H9 (cell line): ENCODE measurements at regions not wholly inside any gene's neighbourhood (a gene's known extent, or its start where the extent isn't known, plus 50 kb on each side); places are given as distances from the start of the nearest gene placed in this dataset.

ENCODE experiments used
- DNase-seq: peaks from one replicate; pipeline ENCODE4 v3.0.0-alpha.2; 2017
- H2AFZ ChIP-seq: one replicate; pipeline ENCODE4 v1.6.1; 2013; ENCODE audit warnings: mild to moderate bottlenecking, low read length, control low read depth, moderate library complexity
- H2AK5ac ChIP-seq: 2 replicates; pipeline ENCODE4 v1.6.1; 2013; ENCODE audit warnings: low read length, control low read depth, mixed read lengths; ENCODE audit not compliant: insufficient read length
- H2BK120ac ChIP-seq: one replicate; pipeline ENCODE4 v1.6.1; 2013; ENCODE audit warnings: low read depth, mild to moderate bottlenecking, low read length, control low read depth, inconsistent platforms; ENCODE audit not compliant: poor library complexity, severe bottlenecking
- H2BK12ac ChIP-seq: 2 replicates; pipeline ENCODE4 v1.6.1; 2013; ENCODE audit warnings: low read length, control low read depth, mixed read lengths, low read depth; ENCODE audit not compliant: insufficient read length
- H2BK15ac ChIP-seq: 2 replicates; pipeline ENCODE4 v1.6.1; 2013; ENCODE audit warnings: low read depth, low read length, control low read depth
- H2BK20ac ChIP-seq: one replicate; pipeline ENCODE4 v1.6.1; 2013; ENCODE audit warnings: low read depth, mild to moderate bottlenecking, low read length, control low read depth, inconsistent platforms; ENCODE audit not compliant: poor library complexity, severe bottlenecking
- H2BK5ac ChIP-seq: 2 replicates; pipeline ENCODE4 v1.6.1; 2013; ENCODE audit warnings: low read length, control low read depth, mixed read lengths; ENCODE audit not compliant: insufficient read length
- H3K14ac ChIP-seq: 2 replicates; pipeline ENCODE4 v1.6.1; 2013; ENCODE audit warnings: low read length, control low read depth; ENCODE audit not compliant: insufficient read depth
- H3K18ac ChIP-seq: 2 replicates; pipeline ENCODE4 v1.6.1; 2013; ENCODE audit warnings: low read depth, mild to moderate bottlenecking, mixed read lengths, low read length, control low read depth; ENCODE audit not compliant: insufficient read length
- H3K23ac ChIP-seq: 2 replicates; pipeline ENCODE4 v1.6.1; 2013; ENCODE audit warnings: low read length, control low read depth, mixed read lengths, low read depth; ENCODE audit not compliant: insufficient read length
- H3K23me2 ChIP-seq: 2 replicates; pipeline ENCODE4 v1.6.1; 2013; ENCODE audit warnings: low read depth, mild to moderate bottlenecking, mixed read lengths, low read length, control low read depth; ENCODE audit not compliant: insufficient read length, poor library complexity, severe bottlenecking
- H3K27ac ChIP-seq: 2 replicates; pipeline ENCODE4 v1.5.1; 2013; ENCODE audit warnings: low read length, control low read depth, mixed read lengths, low read depth; ENCODE audit not compliant: insufficient read length
- H3K27me3 ChIP-seq: 2 replicates; pipeline ENCODE4 v1.6.1; 2013; ENCODE audit warnings: low read length, control low read depth, inconsistent platforms; ENCODE audit not compliant: insufficient read depth
- H3K4ac ChIP-seq: 2 replicates; pipeline ENCODE4 v1.6.1; 2013; ENCODE audit warnings: low read depth, mild to moderate bottlenecking, control low read depth, inconsistent platforms, low read length, moderate library complexity
- H3K4me1 ChIP-seq: 2 replicates; pipeline ENCODE4 v1.6.1; 2013; ENCODE audit warnings: low read length, control low read depth, inconsistent platforms; ENCODE audit not compliant: insufficient read depth
- H3K4me2 ChIP-seq: 2 replicates; pipeline ENCODE4 v1.6.1; 2013; ENCODE audit warnings: low read length, control low read depth, mixed read lengths; ENCODE audit not compliant: insufficient read length, insufficient read depth
- H3K56ac ChIP-seq: 2 replicates; pipeline ENCODE4 v1.6.1; 2013; ENCODE audit warnings: low read depth, mild to moderate bottlenecking, mixed read lengths, low read length, control low read depth; ENCODE audit not compliant: insufficient read length
- H3K79me1 ChIP-seq: 2 replicates; pipeline ENCODE4 v1.6.1; 2013; ENCODE audit warnings: low read depth, mild to moderate bottlenecking, moderate library complexity, low read length, control low read depth, inconsistent platforms; ENCODE audit not compliant: insufficient read depth, poor library complexity, severe bottlenecking
- H3K79me2 ChIP-seq: 2 replicates; pipeline ENCODE4 v1.6.1; 2013; ENCODE audit warnings: low read length, control low read depth, inconsistent platforms; ENCODE audit not compliant: insufficient read depth
- H3K9ac ChIP-seq: 2 replicates; pipeline ENCODE4 v1.6.1; 2013; ENCODE audit warnings: low read length, control low read depth, mixed read lengths; ENCODE audit not compliant: insufficient read length; ENCODE audit errors: extremely low read depth
- H3K9me3 ChIP-seq: one replicate; pipeline ENCODE4 v1.6.1; 2013; ENCODE audit warnings: low read depth, low read length, inconsistent platforms; ENCODE audit not compliant: control insufficient read depth
- H3T11ph ChIP-seq: one replicate; pipeline ENCODE4 v1.6.1; 2013; ENCODE audit warnings: mild to moderate bottlenecking, low read length, control low read depth, inconsistent platforms
- H4K20me1 ChIP-seq: one replicate; pipeline ENCODE4 v1.6.1; 2013; ENCODE audit not compliant: control insufficient read depth, insufficient read length, insufficient read depth
- H4K5ac ChIP-seq: 2 replicates; pipeline ENCODE4 v1.6.1; 2013; ENCODE audit warnings: low read depth, mild to moderate bottlenecking, mixed read lengths, low read length, control low read depth; ENCODE audit not compliant: insufficient read length
- H4K8ac ChIP-seq: replicated peaks from 2 replicates; pipeline ENCODE4 v1.6.1; 2013; ENCODE audit warnings: low read length, control low read depth, mixed read lengths, low read depth; ENCODE audit not compliant: insufficient read length
- H4K91ac ChIP-seq: 2 replicates; pipeline ENCODE4 v1.6.1; 2013; ENCODE audit warnings: low read depth, mild to moderate bottlenecking, moderate library complexity, mixed read lengths, low read length, control low read depth; ENCODE audit not compliant: insufficient read length
- H3K27ac Mint-ChIP-seq, 3 experiments: 2 replicates in 2 of 3; 3 replicates in 1 of 3; pipeline ENCODE4 v1.8.0; 2020 to 2021; ENCODE audit warnings: mixed read lengths in 3 of 3, mild to moderate bottlenecking in 1 of 3, moderate library complexity in 1 of 3
- H3K27me3 Mint-ChIP-seq: 2 replicates; pipeline ENCODE4 v1.8.0; 2021; ENCODE audit warnings: low read depth, mild to moderate bottlenecking, moderate library complexity, mixed read lengths
- H3K36me3 Mint-ChIP-seq, 3 experiments: 2 replicates in 2 of 3; 3 replicates in 1 of 3; pipeline ENCODE4 v1.8.0; 2020 to 2021; ENCODE audit warnings: low read depth in 3 of 3, mixed read lengths in 3 of 3; ENCODE audit not compliant: insufficient read depth in 1 of 3
- H3K4me1 Mint-ChIP-seq, 2 experiments: 2 replicates each; pipeline ENCODE4 v1.8.0; 2020; ENCODE audit warnings: mixed read lengths in 2 of 2
- H3K4me3 Mint-ChIP-seq, 2 experiments: 2 replicates in 1 of 2; 3 replicates in 1 of 2; pipeline ENCODE4 v1.8.0; 2020 to 2021; ENCODE audit warnings: mild to moderate bottlenecking in 2 of 2, mixed read lengths in 2 of 2, moderate library complexity in 1 of 2
- H3K9me3 Mint-ChIP-seq, 2 experiments: 2 replicates in 1 of 2; 3 replicates in 1 of 2; pipeline ENCODE4 v1.8.0; 2020; ENCODE audit warnings: mild to moderate bottlenecking in 2 of 2, mixed read lengths in 2 of 2, moderate library complexity in 1 of 2
- TF ChIP-seq, protein P1 (sequence below): fragments of 200-600 bp; sonication (generic); conservative IDR thresholded peaks from 3 replicates; pipeline ENCODE4 v1.8.0; 2021; ENCODE audit warnings: antibody characterized with exemption, mild to moderate bottlenecking

DNA sequence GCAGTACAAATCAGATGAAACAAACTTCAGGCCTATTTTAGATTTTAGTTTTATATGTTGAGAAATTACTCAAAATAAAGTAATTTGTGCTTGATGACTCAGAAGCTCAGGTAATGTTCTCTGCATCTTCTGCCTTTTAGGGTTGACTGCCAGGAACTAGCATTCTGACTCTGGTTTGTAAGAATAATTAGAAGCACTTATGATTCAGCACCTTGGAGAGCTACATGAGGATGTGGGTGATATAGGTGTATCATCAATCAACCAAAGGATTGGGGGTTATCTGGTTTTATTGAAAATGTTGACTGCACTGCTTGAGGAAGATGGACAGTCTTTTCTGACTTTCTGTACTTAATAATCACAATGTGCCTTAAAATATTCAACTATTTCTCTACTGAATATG lies 118.7 kb upstream of the SGCD start:
- H3K27ac Mint-ChIP-seq = no peak overlapping the region
- TF ChIP-seq, protein P1, sequence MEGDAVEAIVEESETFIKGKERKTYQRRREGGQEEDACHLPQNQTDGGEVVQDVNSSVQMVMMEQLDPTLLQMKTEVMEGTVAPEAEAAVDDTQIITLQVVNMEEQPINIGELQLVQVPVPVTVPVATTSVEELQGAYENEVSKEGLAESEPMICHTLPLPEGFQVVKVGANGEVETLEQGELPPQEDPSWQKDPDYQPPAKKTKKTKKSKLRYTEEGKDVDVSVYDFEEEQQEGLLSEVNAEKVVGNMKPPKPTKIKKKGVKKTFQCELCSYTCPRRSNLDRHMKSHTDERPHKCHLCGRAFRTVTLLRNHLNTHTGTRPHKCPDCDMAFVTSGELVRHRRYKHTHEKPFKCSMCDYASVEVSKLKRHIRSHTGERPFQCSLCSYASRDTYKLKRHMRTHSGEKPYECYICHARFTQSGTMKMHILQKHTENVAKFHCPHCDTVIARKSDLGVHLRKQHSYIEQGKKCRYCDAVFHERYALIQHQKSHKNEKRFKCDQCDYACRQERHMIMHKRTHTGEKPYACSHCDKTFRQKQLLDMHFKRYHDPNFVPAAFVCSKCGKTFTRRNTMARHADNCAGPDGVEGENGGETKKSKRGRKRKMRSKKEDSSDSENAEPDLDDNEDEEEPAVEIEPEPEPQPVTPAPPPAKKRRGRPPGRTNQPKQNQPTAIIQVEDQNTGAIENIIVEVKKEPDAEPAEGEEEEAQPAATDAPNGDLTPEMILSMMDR = no peak
- Histone ChIP-seq H3K4ac (no peak overlapping the region), H2AFZ (no peak overlapping the region), H2BK5ac (no peak overlapping the region), H2BK20ac (no peak overlapping the region), H3K23ac (no peak overlapping the region), H3K23me2 (no peaks in the 10 kb centered on the region), H3K79me2 (no peaks in the 10 kb centered on the region), H3K18ac (no peak overlapping the region), H3K9me3 (no peaks in the 10 kb centered on the region), H2BK15ac (no peak overlapping the region), H3T11ph (no peak overlapping the region), H2BK12ac (no peak overlapping the region), H3K27ac (no peak overlapping the region), H4K5ac (no peak overlapping the region), H4K20me1 (no peaks in the 10 kb centered on the region), H3K4me2 (no peak overlapping the region), H4K8ac (no peak overlapping the region), H4K91ac (no peak overlapping the region), H3K9ac (no peak overlapping the region), H3K56ac (no peak overlapping the region), H3K4me1 (no peaks in the 10 kb centered on the region), H3K27me3 (no peaks in the 10 kb centered on the region), H2BK120ac (no peak overlapping the region), H3K14ac (no peak overlapping the region), H3K79me1 (no peaks in the 10 kb centered on the region), H2AK5ac (no peak overlapping the region)
- H3K27me3 Mint-ChIP-seq = no peaks in the 10 kb centered on the region
- H3K36me3 Mint-ChIP-seq = no peaks in the 10 kb centered on the region
- no peaks in the 10 kb centered on the region for H3K4me1 Mint-ChIP-seq
- peaks cover 2 to 3% of the 10 kb centered on the region in 2 experiments; a peak in 2 of 5 replicates for H3K9me3 Mint-ChIP-seq
- H3K4me3 Mint-ChIP-seq = no peak overlapping the region
- no peak for DNase-seq
